ENCODE measurements at regions not wholly inside any gene's neighbourhood (a gene's known extent, or its start where the extent isn't known, plus 50 kb on each side); places are given as distances from the start of the nearest gene placed in this dataset.
A peak's percentile ranks its signal among the peaks of the same experiment; 100 is the strongest.
"Not testable (repeated sequence)": the region's sequence is repeated elsewhere in the genome, so short reads cannot be mapped to it uniquely, and the experiment has no call there.

DNA sequence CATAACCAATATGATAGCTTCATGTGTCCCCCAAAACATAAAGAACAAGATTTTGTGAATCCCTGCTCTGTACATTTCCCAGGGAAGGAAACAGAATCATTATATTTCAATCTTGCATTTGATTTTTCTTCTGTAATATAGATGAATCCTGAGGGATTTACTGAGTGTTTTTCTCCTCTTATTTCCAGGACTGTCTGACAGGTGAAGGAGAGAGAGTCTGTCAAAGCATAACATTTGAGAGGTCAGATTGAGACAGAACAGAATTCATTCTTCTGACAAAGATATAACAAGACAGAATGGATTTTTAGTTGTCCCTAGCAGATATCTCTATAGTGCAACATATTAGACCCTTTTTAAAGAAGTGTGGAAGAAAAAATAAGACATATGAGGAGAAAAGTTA, 354.5 kb upstream of the IZUMO3 start:
- CTCF ChIA-PET, result no interaction called here
- TF ChIP-seq, protein P1, sequence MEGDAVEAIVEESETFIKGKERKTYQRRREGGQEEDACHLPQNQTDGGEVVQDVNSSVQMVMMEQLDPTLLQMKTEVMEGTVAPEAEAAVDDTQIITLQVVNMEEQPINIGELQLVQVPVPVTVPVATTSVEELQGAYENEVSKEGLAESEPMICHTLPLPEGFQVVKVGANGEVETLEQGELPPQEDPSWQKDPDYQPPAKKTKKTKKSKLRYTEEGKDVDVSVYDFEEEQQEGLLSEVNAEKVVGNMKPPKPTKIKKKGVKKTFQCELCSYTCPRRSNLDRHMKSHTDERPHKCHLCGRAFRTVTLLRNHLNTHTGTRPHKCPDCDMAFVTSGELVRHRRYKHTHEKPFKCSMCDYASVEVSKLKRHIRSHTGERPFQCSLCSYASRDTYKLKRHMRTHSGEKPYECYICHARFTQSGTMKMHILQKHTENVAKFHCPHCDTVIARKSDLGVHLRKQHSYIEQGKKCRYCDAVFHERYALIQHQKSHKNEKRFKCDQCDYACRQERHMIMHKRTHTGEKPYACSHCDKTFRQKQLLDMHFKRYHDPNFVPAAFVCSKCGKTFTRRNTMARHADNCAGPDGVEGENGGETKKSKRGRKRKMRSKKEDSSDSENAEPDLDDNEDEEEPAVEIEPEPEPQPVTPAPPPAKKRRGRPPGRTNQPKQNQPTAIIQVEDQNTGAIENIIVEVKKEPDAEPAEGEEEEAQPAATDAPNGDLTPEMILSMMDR (IDR thresholded peaks at IDR 0.05; ENCODE audit: control extremely low read depth, extremely low read depth, low read depth, missing control alignments), result no peak
- POLR2A ChIA-PET, result no interaction called here
- no peak for DNase-seq (ENCODE audit: extremely low spot score)

DNA sequence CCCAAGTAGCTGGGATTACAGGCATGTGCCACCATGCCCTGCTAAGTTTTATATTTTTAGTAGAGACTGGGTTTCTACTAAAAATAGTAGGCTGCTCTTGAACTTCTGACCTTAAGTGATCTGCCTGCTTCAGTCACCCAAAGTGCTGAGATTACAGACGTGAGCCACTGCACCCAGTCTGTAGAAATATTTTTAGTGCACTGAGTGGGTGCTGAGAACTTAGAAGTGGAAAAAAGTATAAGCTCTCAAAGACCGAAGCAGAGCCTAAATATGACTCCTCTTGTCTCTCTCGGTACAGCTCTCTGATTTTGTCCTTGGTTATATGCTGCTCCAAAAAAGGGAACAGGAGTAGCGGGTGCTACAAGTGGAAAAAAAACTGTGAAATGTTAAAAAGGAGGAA, 353.8 kb upstream of the IZUMO3 start:
- DNase-seq (ENCODE audit: extremely low spot score), result no peak
- ChIA-PET POLR2A (no interaction called here), CTCF (no interaction called here)

DNA sequence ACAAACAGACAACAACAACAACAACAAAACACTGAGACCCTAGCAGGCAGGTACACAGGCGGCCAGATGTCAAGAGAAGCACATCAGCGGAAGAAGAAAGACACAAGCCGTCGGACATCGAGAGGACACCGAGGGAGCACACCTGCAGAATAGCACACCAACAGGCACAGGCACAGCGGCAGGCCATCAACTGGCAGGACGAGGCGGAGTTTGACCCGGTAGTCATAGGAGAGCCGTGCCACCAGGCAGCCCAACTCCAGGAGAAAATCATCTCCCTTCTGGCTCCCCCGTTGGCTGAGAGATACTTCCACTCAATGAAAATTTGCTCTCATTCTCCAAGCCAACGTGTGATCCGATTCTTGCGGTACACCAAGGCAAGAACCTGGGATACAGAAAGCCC, 352.1 kb upstream of the IZUMO3 start:
- ChIA-PET CTCF (no interaction called here), POLR2A (no interaction called here)
- DNase-seq (ENCODE audit: extremely low spot score), result no peak
- TF ChIP-seq, protein P1 (IDR thresholded peaks at IDR 0.05; ENCODE audit: control extremely low read depth, extremely low read depth, low read depth, missing control alignments), result no peak

More for the DNA sequence above, 353.8 kb upstream of the IZUMO3 start:
- TF ChIP-seq, protein P1 (IDR thresholded peaks at IDR 0.05; ENCODE audit: control extremely low read depth, extremely low read depth, low read depth, missing control alignments), result no peak

DNA sequence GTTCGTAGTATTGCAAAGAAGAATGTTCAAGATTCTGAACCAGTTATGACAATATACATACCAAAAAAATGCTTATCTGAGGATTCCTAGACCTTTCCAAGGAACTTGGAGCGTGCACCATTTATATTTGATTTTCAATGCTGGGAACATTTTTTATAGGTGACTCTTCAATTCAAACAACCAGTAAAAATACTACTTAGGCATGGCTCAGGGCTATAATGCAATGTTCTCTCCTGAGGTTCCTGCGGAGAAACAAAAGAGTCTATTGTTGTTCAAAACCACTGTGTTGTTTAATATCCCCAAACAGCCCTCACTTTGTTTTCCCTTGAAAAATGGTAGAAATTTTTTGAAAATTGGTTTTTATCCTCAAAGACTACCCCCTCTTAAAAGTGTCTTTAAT, 335.7 kb upstream of the IZUMO3 start:
- POLR2A ChIA-PET, result no interaction called here
- DNase-seq (ENCODE audit: extremely low spot score), result no peak
- TF ChIP-seq, protein P1 (IDR thresholded peaks at IDR 0.05; ENCODE audit: control extremely low read depth, extremely low read depth, low read depth, missing control alignments), result no peak
- CTCF ChIA-PET, result no interaction called here

DNA sequence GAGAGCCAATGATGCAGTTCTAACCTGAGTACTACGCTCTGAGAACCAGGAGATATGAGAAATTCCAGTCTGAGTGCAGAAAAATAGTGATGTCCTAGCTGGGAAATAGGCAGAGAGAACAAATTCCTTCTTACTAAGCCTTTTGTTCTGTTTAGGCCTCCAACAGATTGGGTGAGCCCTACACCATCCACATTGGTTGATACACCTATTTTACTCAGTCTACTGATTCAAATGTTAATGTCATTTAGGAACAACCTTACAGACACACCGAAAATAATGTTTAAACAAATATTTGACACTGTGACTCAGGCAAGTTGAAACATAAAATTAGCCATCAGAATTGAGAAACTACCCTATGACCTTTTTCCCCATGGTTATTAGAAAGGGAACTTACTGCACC, 333.9 kb upstream of the IZUMO3 start:
- CTCF ChIA-PET, result no interaction called here
- POLR2A ChIA-PET, result no interaction called here
- DNase-seq (ENCODE audit: extremely low spot score), result no peak
- TF ChIP-seq, protein P1 (IDR thresholded peaks at IDR 0.05; ENCODE audit: control extremely low read depth, extremely low read depth, low read depth, missing control alignments), result no peak

DNA sequence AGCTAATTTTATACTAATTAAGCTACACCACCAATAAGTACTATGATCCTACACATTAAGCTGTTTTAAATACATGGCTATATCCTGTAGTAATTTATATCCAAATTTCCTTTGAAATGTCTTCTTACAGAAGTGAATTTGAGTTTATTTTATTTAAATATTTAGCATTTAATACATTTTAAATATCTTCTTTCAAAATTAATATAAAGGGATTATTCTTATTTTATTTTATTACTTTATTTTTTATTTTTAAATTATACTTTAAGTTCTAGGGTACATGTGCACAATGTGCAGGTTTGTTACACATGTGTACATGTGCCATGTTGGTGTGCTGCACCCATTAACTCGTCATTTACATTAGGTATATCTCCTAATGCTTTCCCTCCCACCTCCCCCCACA, 310.9 kb upstream of the IZUMO3 start:
- DNase-seq (ENCODE audit: extremely low spot score); POLR2A ChIA-PET: not testable (repeated sequence)
- CTCF ChIA-PET, result interaction anchor here (1.4 kb wide), 1 partner anchor 10 kb away, joined by 5 read pairs; no protein-coding TSS in a partner anchor

DNA sequence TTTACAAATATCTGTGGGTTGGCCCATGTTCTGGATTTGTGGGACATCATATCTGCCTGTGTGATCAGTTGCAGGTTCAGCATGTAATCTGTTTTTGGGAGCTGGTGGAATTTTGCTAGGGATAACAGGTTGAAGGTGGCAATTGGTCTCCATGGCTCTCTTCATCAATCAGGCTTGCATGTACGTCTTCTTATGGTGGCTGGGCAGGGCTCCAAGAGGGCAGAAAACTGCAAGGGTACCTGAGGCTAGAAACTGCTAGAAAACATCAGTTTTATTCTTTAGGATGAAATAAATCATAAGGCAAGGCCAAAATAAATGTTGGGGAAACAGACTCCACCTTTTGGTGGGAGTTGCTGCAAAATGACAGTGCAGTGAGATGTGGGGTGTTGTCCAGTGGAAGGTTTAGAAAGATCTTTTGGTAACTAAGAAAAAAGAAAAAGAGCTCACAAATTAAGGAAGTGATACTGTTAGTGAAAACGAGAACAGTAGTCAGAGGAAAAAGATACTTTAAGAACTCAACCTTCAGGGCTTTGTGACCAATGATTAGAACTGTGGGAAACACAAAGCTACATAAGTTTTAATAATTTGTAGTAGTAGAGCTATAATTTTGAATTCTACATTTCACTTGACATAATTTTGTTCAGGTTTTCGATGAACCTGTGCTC, 300.7 kb upstream of the IZUMO3 start:
- DNase-seq (ENCODE audit: extremely low spot score), result peak; percentile 8
- CTCF ChIA-PET, result interaction anchor here (0.9 to 1.3 kb wide), 2 partner anchors 10 to 14 kb away, joined by 3 to 5 read pairs; no protein-coding TSS in a partner anchor

More for the DNA sequence above, 300.7 kb upstream of the IZUMO3 start:
- POLR2A ChIA-PET, result no interaction called here
- TF ChIP-seq, protein P1 (IDR thresholded peaks at IDR 0.05; ENCODE audit: control extremely low read depth, extremely low read depth, low read depth, missing control alignments), result no peak

Measured in GM10248 (cell line).